Stimulated activated CD4-positive, alpha-beta T cell treated with anti-CD3 and anti-CD28 coated beads, TNF-alpha, amount 100 ng/mL, for 1 hour (primary cell): ENCODE measurements at regions not wholly inside any gene's neighbourhood (a gene's known extent, or its start where the extent isn't known, plus 50 kb on each side); places are given as distances from the start of the nearest gene placed in this dataset.
"Not testable (repeated sequence)": the region's sequence is repeated elsewhere in the genome, so short reads cannot be mapped to it uniquely, and the experiment has no call there.

Experiments used
- DNase-seq, 3 donors: peaks; one replicate each; pipeline ENCODE4 v3.0.0-alpha.2; 2020; ENCODE audit warnings: low read depth in 3 of 3, low spot score in 1 of 3

- DNase-seq, result no peak
These were observed 101.3 kb downstream of the AKAP11 start for GRCh38 chr13:42373048-42373812.

- DNase-seq, result no peak
These were observed 103.7 kb downstream of the AKAP11 start for GRCh38 chr13:42375663-42376062.

DNA sequence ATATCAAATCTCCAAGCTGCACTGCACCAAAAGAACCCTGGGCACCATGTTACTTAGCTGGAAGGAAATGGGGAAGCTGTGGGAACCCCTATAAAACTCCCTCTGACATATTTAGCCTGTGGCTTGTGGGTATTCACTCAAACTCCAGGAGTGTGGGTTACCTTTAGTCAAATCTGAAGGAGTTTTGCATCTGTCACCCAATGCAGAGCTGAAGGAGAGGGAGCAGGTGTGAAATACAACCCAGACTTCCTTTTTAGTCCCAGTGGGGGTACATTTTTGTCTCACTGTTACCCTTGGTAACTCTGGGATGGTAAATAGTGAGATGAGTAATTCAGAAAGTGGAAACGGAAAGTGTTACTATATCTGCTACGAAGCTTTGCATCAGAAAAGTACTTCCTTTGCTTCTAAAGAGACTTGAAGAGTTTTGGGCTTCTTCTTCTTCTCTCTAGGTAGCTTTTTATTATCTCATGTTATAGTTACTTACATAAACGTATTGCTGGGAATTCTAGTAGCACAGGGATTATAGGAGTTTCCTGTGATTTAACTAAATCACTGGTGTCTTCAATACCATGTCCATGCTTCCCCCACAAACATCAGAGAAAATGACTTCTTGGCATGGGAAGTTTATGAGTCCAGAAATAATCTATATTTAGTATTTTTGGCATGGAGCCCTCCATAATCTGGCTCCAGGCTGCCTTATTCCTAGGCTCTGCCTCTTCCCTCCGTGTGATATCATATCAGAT is 105.9 kb downstream of the AKAP11 start:
- no peak for DNase-seq

DNA sequence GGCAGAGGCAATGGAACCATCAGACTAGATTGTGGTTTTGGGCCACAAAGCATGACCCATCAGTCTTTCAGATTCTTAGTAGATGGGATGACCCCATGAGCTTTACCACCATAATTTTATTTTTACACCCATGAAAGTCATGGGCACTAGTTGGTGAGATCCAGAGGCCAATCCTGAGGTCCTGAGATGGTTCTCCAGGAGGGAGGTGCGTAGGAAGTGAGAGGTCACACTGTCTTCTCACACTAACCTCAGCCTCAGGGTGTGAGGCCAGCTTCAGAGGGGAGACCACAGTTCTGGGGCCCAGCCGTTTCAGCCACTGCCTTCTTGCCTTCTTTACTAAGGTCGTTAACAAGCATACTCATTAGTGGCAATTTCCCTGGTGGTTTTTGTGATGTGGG is 106.4 kb downstream of the AKAP11 start:
- DNase-seq, result no peak

- DNase-seq, result no peak
These were observed 107.3 kb downstream of the AKAP11 start for GRCh38 chr13:42379241-42379640.

GRCh38 chr13:42380420-42381164 is 108.6 kb downstream of the AKAP11 start:
- DNase-seq, result no peak

DNA sequence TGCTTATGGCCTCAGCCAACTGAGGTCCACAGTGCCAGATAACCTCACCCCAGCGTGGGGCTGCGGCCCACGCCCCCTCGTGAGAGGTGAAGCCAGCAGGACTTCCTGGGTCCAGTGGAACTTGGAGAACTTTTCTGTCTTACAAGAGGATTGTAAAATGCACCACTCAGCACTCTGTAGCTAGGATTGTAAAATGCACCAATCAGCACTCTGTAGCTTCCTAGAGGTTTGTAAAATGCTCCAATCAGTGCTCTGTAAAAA is 109.1 kb downstream of the AKAP11 start:
- no peak for DNase-seq

DNA sequence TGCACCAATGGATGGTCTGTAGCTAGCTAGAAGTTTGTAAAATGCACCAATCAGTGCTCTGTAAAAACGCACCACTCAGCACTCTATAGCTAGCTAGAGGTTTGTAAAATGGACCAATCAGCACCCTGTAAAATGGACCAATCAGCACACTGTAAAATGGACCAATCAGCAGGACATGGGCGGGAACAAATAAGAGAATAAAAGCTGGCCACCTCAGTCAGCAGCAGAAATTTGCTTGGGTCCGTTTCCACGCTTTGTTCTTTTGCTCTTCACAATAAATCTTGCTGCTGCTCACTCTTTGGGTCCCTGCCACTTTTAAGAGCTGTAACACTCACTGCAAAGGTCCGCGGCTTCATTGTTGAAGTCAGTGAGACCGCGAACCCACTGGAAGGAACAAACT is 109.5 kb downstream of the AKAP11 start:
- not testable (repeated sequence) for DNase-seq

DNA sequence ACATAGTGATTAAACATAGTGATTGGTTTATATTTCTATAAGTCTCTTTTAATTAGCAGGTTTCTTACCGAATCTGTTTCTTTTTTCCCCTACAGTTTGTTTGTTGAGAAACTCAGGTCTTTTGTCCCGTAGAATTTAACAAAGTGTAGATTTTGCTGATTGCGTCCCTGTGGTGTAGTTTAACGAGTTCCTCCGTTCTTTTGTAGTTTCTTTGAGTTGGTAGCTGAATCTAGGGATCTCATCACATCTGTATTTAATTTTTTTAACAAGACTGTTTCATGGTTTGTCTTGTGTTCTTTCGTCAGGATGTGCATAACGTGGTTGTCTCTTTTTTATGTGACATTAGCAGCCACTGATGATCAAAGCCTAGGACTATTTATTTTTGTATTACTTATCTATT is 111.1 kb downstream of the AKAP11 start:
- no peak for DNase-seq

- DNase-seq, result no peak
These were observed 112.3 kb downstream of the AKAP11 start for GRCh38 chr13:42384265-42384664.

GRCh38 chr13:42388326-42388725 is 116.4 kb downstream of the AKAP11 start:
- no peak for DNase-seq

- no peak for DNase-seq
These were observed 117.1 kb downstream of the AKAP11 start for GRCh38 chr13:42389041-42389440.

GRCh38 chr13:42392180-42392579 is 120.2 kb downstream of the AKAP11 start:
- DNase-seq, result no peak

- no peak for DNase-seq
These were observed 121.0 kb downstream of the AKAP11 start for GRCh38 chr13:42392716-42393572.

- no peak for DNase-seq
These were observed 121.8 kb downstream of the AKAP11 start for GRCh38 chr13:42393573-42394360.

DNA sequence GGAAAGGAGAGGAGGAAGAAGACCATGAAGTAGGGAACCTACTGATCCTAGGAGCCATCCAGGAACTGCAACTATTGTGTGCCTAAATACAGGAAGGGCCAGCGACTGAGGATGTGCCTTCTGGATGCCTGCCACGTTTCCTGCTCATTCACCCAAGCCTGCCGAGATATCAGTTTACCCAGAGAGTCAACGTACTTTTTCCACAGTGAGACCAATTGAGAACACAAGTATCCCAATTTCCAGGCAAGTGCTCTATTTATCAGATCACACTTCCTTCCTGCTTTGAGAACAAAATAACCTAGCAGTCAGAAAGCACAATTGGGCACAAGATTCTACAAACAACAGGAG is 122.4 kb downstream of the AKAP11 start:
- DNase-seq, result no peak

- no peak for DNase-seq
These were observed 122.7 kb downstream of the AKAP11 start for GRCh38 chr13:42394711-42395085.

DNA sequence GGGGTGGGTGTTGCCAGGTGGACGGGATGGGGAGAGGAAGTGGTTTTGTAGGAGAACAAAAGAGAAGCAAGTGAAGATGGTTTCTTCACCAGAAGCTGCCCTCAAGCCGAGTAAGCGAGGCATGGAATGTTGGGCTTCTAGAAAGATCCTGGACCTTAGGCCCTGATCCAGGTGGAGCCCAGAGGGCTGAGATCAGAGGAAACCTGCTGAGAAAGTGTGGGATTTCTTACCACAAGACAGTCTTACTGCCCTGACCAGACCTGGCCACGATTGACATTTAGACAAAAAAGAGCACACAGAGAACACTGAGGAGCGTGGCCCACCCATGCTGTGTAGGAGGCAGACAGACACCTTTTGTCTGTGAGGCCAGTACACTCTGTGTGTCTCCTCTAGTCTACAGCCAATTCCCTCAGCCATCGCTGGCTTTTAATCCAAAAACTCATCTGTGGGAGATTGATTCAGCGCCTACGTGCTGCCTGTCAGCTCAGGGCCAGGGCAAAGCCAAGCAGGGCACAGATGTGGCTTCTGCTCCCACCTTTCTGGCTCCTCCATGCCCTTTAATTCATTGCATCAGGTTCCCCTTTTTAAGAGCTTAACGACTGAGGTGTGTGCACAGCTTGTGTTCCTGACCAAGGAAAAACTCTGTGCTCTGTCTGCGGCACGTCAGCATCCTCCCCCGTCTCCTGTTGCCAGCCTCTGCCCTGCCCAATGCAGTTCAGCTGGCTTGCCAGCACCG is 123.3 kb downstream of the AKAP11 start:
- DNase-seq, result no peak

DNA sequence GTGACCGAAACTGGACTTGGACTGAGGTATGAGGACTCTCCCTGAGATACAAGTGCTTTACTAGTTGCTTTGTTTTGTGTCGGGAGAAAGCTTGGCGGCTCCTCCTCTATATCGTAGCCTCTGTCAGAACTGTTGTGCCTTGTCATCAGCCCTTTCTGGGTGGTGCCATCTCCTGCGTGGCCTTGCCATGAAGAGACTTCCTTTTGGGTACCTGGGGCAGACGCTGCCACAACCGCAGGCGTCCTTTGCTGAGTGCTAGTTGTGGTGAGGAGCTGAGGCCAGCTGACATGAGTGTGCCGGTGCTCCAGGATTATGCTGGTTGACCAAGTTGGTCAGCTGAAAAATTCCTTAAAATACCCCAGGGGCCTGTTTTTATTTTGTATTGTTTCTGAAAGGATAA is 124.5 kb downstream of the AKAP11 start:
- no peak for DNase-seq
